ENCODE measurements at regions not wholly inside any gene's neighbourhood (a gene's known extent, or its start where the extent isn't known, plus 50 kb on each side); places are given as distances from the start of the nearest gene placed in this dataset.

DNA sequence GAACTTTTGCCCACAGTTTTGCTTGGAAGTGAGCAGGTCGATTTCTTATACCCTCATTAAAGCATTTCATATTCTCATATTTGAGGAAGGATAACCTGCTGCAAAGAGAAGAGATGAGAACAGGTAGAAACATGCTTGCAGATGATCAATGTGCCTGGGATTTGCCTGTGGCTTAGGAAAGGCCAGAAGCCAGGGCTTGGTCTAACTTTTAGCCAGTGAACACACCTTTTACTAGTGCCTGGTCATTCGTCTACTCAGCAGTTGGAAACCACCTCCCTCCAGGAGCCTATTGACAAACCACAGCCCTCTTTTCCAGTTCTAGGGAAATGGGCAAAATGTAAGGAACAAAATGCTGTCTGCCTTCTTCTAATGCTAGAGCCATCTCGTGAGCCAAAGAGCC is 518.3 kb downstream of the ADRA2A start:
- no peak overlapping the region for H3K27ac ChIP-seq
- WGBS, 5 donors = 64 to 78% (median 74%) methylated on average over 3 of the region's 3 CpGs
- intact Hi-C loops (cut with DNase I; ENCODE audit: low total_unique reads) = no loop called here
- no peak overlapping the region for H3K4me3 ChIP-seq
- TF ChIP-seq POLR2AphosphoS5 (IDR thresholded peaks at IDR 0.05) = no peak
- TF ChIP-seq POLR2A (IDR thresholded peaks at IDR 0.05) = no peak
- TF ChIP-seq, protein P1, sequence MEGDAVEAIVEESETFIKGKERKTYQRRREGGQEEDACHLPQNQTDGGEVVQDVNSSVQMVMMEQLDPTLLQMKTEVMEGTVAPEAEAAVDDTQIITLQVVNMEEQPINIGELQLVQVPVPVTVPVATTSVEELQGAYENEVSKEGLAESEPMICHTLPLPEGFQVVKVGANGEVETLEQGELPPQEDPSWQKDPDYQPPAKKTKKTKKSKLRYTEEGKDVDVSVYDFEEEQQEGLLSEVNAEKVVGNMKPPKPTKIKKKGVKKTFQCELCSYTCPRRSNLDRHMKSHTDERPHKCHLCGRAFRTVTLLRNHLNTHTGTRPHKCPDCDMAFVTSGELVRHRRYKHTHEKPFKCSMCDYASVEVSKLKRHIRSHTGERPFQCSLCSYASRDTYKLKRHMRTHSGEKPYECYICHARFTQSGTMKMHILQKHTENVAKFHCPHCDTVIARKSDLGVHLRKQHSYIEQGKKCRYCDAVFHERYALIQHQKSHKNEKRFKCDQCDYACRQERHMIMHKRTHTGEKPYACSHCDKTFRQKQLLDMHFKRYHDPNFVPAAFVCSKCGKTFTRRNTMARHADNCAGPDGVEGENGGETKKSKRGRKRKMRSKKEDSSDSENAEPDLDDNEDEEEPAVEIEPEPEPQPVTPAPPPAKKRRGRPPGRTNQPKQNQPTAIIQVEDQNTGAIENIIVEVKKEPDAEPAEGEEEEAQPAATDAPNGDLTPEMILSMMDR (IDR thresholded peaks at IDR 0.05 in 8 of 11, conservative IDR thresholded peaks at IDR 0.05 in 3 of 11) = no peak
- H3K27me3 ChIP-seq (replicated peaks in 1 of 7) = no peaks in the 10 kb centered on the region
- H3K36me3 ChIP-seq = no peaks in the 10 kb centered on the region
- H3K9me3 ChIP-seq = no peaks in the 10 kb centered on the region
- H3K4me1 ChIP-seq = peaks cover 0 to 3% (median 0%) of the 10 kb centered on the region in 6 donors
- DNase-seq = no peak

DNA sequence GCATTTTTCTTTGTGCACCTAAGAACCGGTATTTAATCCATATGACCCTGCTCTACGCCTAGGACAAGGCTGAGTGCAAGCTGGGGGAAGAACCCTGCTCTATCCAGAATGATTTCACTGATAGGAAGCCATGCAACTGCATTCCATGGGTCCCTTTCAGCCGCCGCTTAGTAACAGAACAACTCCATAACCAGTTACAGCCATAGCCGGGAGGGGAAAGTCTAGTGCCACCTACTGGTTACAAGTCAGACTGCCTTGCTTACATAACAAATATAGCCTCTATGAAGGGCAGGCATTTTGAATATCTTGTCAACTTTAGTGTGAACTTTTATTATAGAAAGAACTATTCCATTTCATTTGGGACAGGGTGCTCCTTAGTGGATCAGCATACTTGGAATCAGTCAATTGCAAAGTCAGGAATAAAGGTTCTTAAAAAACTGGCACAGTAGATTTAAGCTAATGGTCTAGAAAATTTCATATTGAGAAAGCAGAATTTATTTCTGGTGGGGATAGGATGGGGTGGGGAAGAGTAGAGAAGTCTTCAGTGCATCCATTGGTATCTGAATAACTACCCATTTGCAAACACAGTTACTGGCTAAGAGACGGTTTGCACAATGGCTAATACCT is 521.7 kb downstream of the ADRA2A start:
- Histone ChIP-seq H3K27ac (no peak overlapping the region), H3K27me3 (replicated peaks in 1 of 7) (no peaks in the 10 kb centered on the region), H3K36me3 (no peaks in the 10 kb centered on the region), H3K4me3 (no peak overlapping the region), H3K9me3 (no peaks in the 10 kb centered on the region), H3K4me1 (peaks cover 0 to 3% (median 0%) of the 10 kb centered on the region in 6 donors)
- WGBS, 5 donors = 36 to 49% (median 45%) methylated on average over 6 of the region's 6 CpGs
- intact Hi-C loops (cut with DNase I; ENCODE audit: low total_unique reads) = no loop called here
- DNase-seq = no peak
- TF ChIP-seq, protein P1 (IDR thresholded peaks at IDR 0.05 in 8 of 11, conservative IDR thresholded peaks at IDR 0.05 in 3 of 11) = peak; percentile 41 to 78 (median 62)
- no peak for TF ChIP-seq POLR2AphosphoS5 (IDR thresholded peaks at IDR 0.05)
- no peak for TF ChIP-seq POLR2A (IDR thresholded peaks at IDR 0.05)

DNA sequence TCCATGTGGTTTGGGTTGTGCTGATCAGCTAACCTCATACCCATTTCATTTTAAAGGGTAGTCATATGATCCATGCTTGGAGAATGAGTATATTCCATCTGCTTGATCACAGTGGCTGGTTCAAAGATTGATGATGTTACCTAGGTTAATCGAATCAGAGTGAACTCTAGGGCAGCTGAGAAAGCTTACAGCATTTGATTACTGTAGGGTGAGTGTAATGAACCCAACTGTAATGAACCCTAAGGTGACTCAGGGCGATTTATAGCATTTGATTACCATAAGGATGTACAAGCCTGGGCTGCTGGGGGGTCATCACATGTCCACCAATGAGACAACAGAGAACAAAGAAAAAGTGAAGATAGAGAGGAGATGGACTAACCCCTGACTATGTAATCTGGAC is 523.1 kb downstream of the ADRA2A start:
- WGBS, 5 donors = 66 to 85% (median 74%) methylated on average over 2 of the region's 2 CpGs
- intact Hi-C loops (cut with DNase I; ENCODE audit: low total_unique reads) = no loop called here
- Histone ChIP-seq H3K27me3 (replicated peaks in 1 of 7) (no peaks in the 10 kb centered on the region), H3K27ac (no peak overlapping the region), H3K4me1 (peaks cover 0 to 3% (median 0%) of the 10 kb centered on the region in 6 donors), H3K36me3 (no peaks in the 10 kb centered on the region), H3K4me3 (no peak overlapping the region), H3K9me3 (no peaks in the 10 kb centered on the region)
- TF ChIP-seq POLR2A (IDR thresholded peaks at IDR 0.05) (no peak), POLR2AphosphoS5 (IDR thresholded peaks at IDR 0.05) (no peak)
- TF ChIP-seq, protein P1 (IDR thresholded peaks at IDR 0.05 in 8 of 11, conservative IDR thresholded peaks at IDR 0.05 in 3 of 11) = no peak
- no peak for DNase-seq

DNA sequence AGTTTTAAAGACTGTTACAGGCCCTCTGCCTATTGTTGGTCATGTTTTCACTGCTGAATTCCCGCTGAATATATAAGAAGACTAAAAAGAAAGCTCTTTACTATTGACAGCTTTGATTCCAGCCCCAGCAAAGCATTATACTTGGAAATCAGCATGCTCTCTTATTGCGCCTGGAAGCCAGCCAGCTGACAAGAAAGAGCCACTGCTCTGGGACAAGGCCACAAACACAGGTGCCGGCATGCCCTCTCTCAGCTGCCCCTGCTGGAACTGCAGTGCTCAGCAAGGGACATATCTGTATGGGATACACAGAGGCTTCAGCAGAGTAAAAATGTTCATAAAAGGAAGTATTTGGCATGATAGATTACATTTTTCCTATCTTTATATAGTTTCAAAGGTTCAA is 523.9 kb downstream of the ADRA2A start:
- intact Hi-C loops (cut with DNase I; ENCODE audit: low total_unique reads) = no loop called here
- Histone ChIP-seq H3K4me3 (no peak overlapping the region), H3K36me3 (no peaks in the 10 kb centered on the region), H3K9me3 (no peaks in the 10 kb centered on the region), H3K27me3 (replicated peaks in 1 of 7) (no peaks in the 10 kb centered on the region), H3K27ac (no peak overlapping the region), H3K4me1 (peaks cover 0 to 3% (median 0%) of the 10 kb centered on the region in 6 donors)
- 57 to 80% (median 63%) methylated on average over 3 of the region's 3 CpGs for WGBS, 5 donors
- no peak for DNase-seq
- TF ChIP-seq POLR2AphosphoS5 (IDR thresholded peaks at IDR 0.05) (no peak), POLR2A (IDR thresholded peaks at IDR 0.05) (no peak)
- TF ChIP-seq, protein P1 (IDR thresholded peaks at IDR 0.05 in 8 of 11, conservative IDR thresholded peaks at IDR 0.05 in 3 of 11) = no peak

Measured in spleen (tissue), 11 donors.